Caco-2 (cell line): ENCODE measurements at regions not wholly inside any gene's neighbourhood (a gene's known extent, or its start where the extent isn't known, plus 50 kb on each side); places are given as distances from the start of the nearest gene placed in this dataset.
"Not testable (repeated sequence)": the region's sequence is repeated elsewhere in the genome, so short reads cannot be mapped to it uniquely, and the experiment has no call there.

Experiments
- BruUV-seq: library from RNA; stranded (reverse); fragments of 400-500 nt; replicated peaks from 2 replicates; lab custom pipeline; 2021; lab: Mats Ljungman, UMichigan
- CTCF ChIA-PET: fragments of 300-600 bp; sonication (Branson Sonifier 250); formaldehyde crosslinking; loops from one replicate; lab custom pipeline; 2022; ENCODE audit warnings: antibody characterized with exemption; lab: Charles Lee
- POLR2A ChIA-PET: fragments of 300-600 bp; sonication (Branson Sonifier 250); formaldehyde crosslinking; loops from one replicate; lab custom pipeline; 2022; ENCODE audit warnings: antibody characterized with exemption; lab: Charles Lee
- DNase-seq, 2 experiments: peaks; one replicate each; pipeline versions ENCODE4 v3.0.0 to v3.0.0-alpha.2; 2020 to 2022
- H3K27me3 ChIP-seq: replicated peaks from 2 replicates; pipeline ENCODE4 v1.6.0; 2011; ENCODE audit warnings: low read length; ENCODE audit not compliant: control insufficient read depth, insufficient read depth
- H3K36me3 ChIP-seq: 2 replicates; pipeline ENCODE4 v1.5.1; 2011; ENCODE audit warnings: low read length; ENCODE audit not compliant: control insufficient read depth, insufficient read depth
- H3K4me1 ChIP-seq: fragments of 250-450 bp; sonication (Bioruptor Pico); 2 replicates; pipeline ENCODE4 v1.5.1; 2020; ENCODE audit warnings: mild to moderate bottlenecking
- H3K4me3 ChIP-seq: 2 replicates; pipeline ENCODE4 v1.5.1; 2011; ENCODE audit warnings: low read depth, mild to moderate bottlenecking, control low read depth, low read length
- H3K9me3 ChIP-seq: fragments of 250-450 bp; sonication (Bioruptor Pico); 2 replicates; pipeline ENCODE4 v1.5.1; 2020; ENCODE audit warnings: mild to moderate bottlenecking, moderate library complexity
- H3K27ac Mint-ChIP-seq: one replicate; pipeline ENCODE4 v1.8.0; 2022; ENCODE audit warnings: mixed read lengths; ENCODE audit not compliant: unreplicated experiment
- H3K27me3 Mint-ChIP-seq: one replicate; pipeline ENCODE4 v1.8.0; 2022; ENCODE audit warnings: mixed read lengths; ENCODE audit not compliant: insufficient read depth, unreplicated experiment
- H3K36me3 Mint-ChIP-seq: one replicate; pipeline ENCODE4 v1.8.0; 2022; ENCODE audit warnings: mild to moderate bottlenecking, mixed read lengths; ENCODE audit not compliant: insufficient read depth, unreplicated experiment
- H3K4me1 Mint-ChIP-seq: one replicate; pipeline ENCODE4 v1.8.0; 2022; ENCODE audit warnings: low read depth, mixed read lengths; ENCODE audit not compliant: unreplicated experiment
- H3K4me3 Mint-ChIP-seq: one replicate; pipeline ENCODE4 v1.8.0; 2022; ENCODE audit warnings: mild to moderate bottlenecking, moderate library complexity, mixed read lengths; ENCODE audit not compliant: unreplicated experiment
- H3K9me3 Mint-ChIP-seq: one replicate; pipeline ENCODE4 v1.8.0; 2022; ENCODE audit warnings: mixed read lengths; ENCODE audit not compliant: unreplicated experiment
- CTCF ChIP-seq, 2 experiments: fragments of 200-600 bp in 1 of 2; IDR thresholded peaks; 1 replicate in 1 of 2; 2 replicates in 1 of 2; pipeline versions ENCODE4 v1.5.1 to v1.8.0; 2011 to 2022; ENCODE audit warnings: antibody characterized with exemption in 1 of 2, control low read depth in 1 of 2, inconsistent platforms in 1 of 2, low read depth in 1 of 2, low read length in 1 of 2, mild to moderate bottlenecking in 1 of 2, moderate library complexity in 1 of 2; ENCODE audit not compliant: insufficient read depth in 1 of 2, severe bottlenecking in 1 of 2, unreplicated experiment in 1 of 2
- intact Hi-C: fragments of 100-400 bp; cut with micrococcal nuclease; formaldehyde crosslinking; loops from one replicate; pipeline ENCODE4 v1.10.0; 2022; ENCODE audit not compliant: unreplicated experiment

GRCh38 chr2:187024739-187025138 lies 175.8 kb upstream of the ZSWIM2 start:
- no peak overlapping the region for H3K27ac Mint-ChIP-seq
- Histone ChIP-seq H3K9me3 (0 out of 2 replicates have a peak, but pooled peaks cover 10% of the 10 kb centered on the region), H3K27me3 (no peaks in the 10 kb centered on the region), H3K4me3 (no peak overlapping the region), H3K4me1 (no peaks in the 10 kb centered on the region), H3K36me3 (no peaks in the 10 kb centered on the region)
- BruUV-seq = no TSS peak
- H3K27me3 Mint-ChIP-seq = no peaks in the 10 kb centered on the region
- H3K9me3 Mint-ChIP-seq = no peaks in the 10 kb centered on the region
- ChIA-PET CTCF (no interaction called here), POLR2A (no interaction called here)
- DNase-seq = no peak
- no peak overlapping the region for H3K4me3 Mint-ChIP-seq
- H3K36me3 Mint-ChIP-seq = no peaks in the 10 kb centered on the region
- no peak for TF ChIP-seq CTCF (IDR thresholded peaks at IDR 0.05; ENCODE audit: insufficient read depth in 1 of 2, low read depth in 1 of 2, low read length in 1 of 2, severe bottlenecking in 1 of 2, unreplicated experiment in 1 of 2)
- intact Hi-C loops = no loop called here
- no peaks in the 10 kb centered on the region for H3K4me1 Mint-ChIP-seq

- H3K4me1 Mint-ChIP-seq, H3K4me3 Mint-ChIP-seq, BruUV-seq, H3K36me3 Mint-ChIP-seq, H3K9me3 ChIP-seq, H3K27ac Mint-ChIP-seq, DNase-seq, CTCF ChIA-PET, H3K36me3 ChIP-seq, H3K4me1 ChIP-seq, H3K4me3 ChIP-seq, H3K27me3 Mint-ChIP-seq, H3K27me3 ChIP-seq, intact Hi-C loops, POLR2A ChIA-PET, H3K9me3 Mint-ChIP-seq: not testable (repeated sequence)
Observed at GRCh38 chr2:187023996-187024395, 175.0 kb upstream of the ZSWIM2 start.

GRCh38 chr2:187017438-187017837 lies 168.5 kb upstream of the ZSWIM2 start:
- no peaks in the 10 kb centered on the region for H3K36me3 Mint-ChIP-seq
- Histone ChIP-seq H3K36me3 (no peaks in the 10 kb centered on the region), H3K27me3 (no peaks in the 10 kb centered on the region), H3K9me3 (0 out of 2 replicates have a peak, but pooled peaks cover 3% of the 10 kb centered on the region), H3K4me3 (no peak overlapping the region), H3K4me1 (no peaks in the 10 kb centered on the region)
- ChIA-PET CTCF (no interaction called here), POLR2A (no interaction called here)
- intact Hi-C loops = no loop called here
- BruUV-seq = no TSS peak
- H3K4me1 Mint-ChIP-seq = no peaks in the 10 kb centered on the region
- no peak for TF ChIP-seq CTCF (IDR thresholded peaks at IDR 0.05; ENCODE audit: insufficient read depth in 1 of 2, low read depth in 1 of 2, low read length in 1 of 2, severe bottlenecking in 1 of 2, unreplicated experiment in 1 of 2)
- no peak overlapping the region for H3K27ac Mint-ChIP-seq
- H3K9me3 Mint-ChIP-seq = no peaks in the 10 kb centered on the region
- H3K4me3 Mint-ChIP-seq = no peak overlapping the region
- DNase-seq = no peak
- H3K27me3 Mint-ChIP-seq = peaks cover 5% of the 10 kb centered on the region

- Mint-ChIP-seq H3K27me3 (peaks cover 5% of the 10 kb centered on the region), H3K4me1 (peaks cover 7% of the 10 kb centered on the region), H3K4me3 (no peak overlapping the region), H3K36me3 (no peaks in the 10 kb centered on the region), H3K27ac (no peak overlapping the region), H3K9me3 (no peaks in the 10 kb centered on the region)
- 0 out of 2 replicates have a peak, but pooled peaks cover 3% of the 10 kb centered on the region for H3K9me3 ChIP-seq
- H3K36me3 ChIP-seq = no peaks in the 10 kb centered on the region
- intact Hi-C loops = no loop called here
- DNase-seq = no peak
- ChIA-PET POLR2A (no interaction called here), CTCF (no interaction called here)
- no peaks in the 10 kb centered on the region for H3K27me3 ChIP-seq
- no peaks in the 10 kb centered on the region for H3K4me1 ChIP-seq
- H3K4me3 ChIP-seq = no peak overlapping the region
- TF ChIP-seq CTCF (IDR thresholded peaks at IDR 0.05; ENCODE audit: insufficient read depth in 1 of 2, low read depth in 1 of 2, low read length in 1 of 2, severe bottlenecking in 1 of 2, unreplicated experiment in 1 of 2) = no peak
- no TSS peak for BruUV-seq
Observed at GRCh38 chr2:187013058-187013457, 164.1 kb upstream of the ZSWIM2 start.
